ENCODE measurements at regions not wholly inside any gene's neighbourhood (a gene's known extent, or its start where the extent isn't known, plus 50 kb on each side); places are given as distances from the start of the nearest gene placed in this dataset.
"Not testable (repeated sequence)": the region's sequence is repeated elsewhere in the genome, so short reads cannot be mapped to it uniquely, and the experiment has no call there.

- no peak for DNase-seq
These were observed 347.5 kb upstream of the TNRC6C start for GRCh38 chr17:77610972-77611521.

DNA sequence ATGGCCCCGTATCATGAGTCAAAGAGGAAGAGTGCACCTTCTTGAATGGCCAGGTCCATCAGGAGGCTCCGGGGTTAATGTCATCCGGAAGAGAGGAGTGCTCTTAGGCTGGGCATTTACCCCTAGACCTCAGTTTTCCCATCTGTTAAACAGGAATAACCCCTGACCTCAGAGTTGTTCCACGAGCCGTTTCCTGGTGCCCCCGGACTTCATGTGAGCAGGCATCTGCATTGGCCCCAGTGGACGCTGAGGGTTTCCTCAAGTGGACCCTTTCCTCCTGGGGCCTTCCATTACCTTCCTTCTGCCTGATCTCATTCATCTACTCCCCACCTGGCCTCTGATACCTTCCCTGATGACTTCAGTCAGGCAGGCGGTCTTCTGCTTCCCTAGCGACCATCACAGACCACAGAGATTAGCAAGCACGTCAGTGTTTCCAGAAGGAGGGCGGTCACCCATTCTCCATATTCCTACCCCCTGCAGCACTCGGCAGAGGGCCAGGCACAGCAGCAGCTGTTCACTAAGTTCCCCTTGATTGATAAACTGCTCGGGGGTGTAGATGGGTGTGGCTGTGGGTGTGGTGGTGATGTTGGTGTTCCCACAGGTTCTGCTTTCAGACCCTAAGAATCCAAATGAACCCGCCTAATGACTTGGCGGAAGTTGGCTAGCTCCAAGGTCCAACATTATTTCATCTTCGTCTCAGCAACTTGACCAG lies 346.6 kb upstream of the TNRC6C start:
- DNase-seq: no peak

GRCh38 chr17:77613218-77613617 lies 345.3 kb upstream of the TNRC6C start:
- no peak for DNase-seq

GRCh38 chr17:77613627-77614026 lies 344.9 kb upstream of the TNRC6C start:
- DNase-seq: no peak

- DNase-seq: no peak
These were observed 342.7 kb upstream of the TNRC6C start for GRCh38 chr17:77615703-77616253.

- no peak for DNase-seq
These were observed 342.2 kb upstream of the TNRC6C start for GRCh38 chr17:77616254-77616731.

- DNase-seq: no peak
These were observed 341.0 kb upstream of the TNRC6C start for GRCh38 chr17:77617516-77617915.

DNA sequence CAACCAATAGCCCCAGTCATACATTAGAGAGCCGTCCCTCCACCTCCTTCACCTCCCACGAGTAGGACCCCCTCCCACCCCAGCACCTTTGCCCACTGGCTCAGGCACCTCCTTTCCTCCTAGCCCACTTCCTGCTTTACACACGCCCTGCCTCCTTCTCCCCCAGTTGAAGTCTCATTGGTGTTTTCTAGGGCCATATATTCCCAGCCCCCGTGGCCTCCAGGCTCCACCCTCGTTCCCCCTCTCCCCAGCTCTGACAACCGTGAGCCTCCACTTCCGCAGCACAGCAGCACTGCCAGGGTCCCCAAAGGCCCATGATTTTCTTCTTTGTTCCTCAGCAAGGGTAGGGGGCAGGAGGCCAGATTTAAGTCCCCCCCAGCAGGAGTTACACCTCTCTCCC lies 340.3 kb upstream of the TNRC6C start:
- DNase-seq: no peak

- no peak for DNase-seq
These were observed 339.8 kb upstream of the TNRC6C start for GRCh38 chr17:77618731-77619130.

GRCh38 chr17:77619326-77619725 lies 339.2 kb upstream of the TNRC6C start:
- DNase-seq: no peak

DNA sequence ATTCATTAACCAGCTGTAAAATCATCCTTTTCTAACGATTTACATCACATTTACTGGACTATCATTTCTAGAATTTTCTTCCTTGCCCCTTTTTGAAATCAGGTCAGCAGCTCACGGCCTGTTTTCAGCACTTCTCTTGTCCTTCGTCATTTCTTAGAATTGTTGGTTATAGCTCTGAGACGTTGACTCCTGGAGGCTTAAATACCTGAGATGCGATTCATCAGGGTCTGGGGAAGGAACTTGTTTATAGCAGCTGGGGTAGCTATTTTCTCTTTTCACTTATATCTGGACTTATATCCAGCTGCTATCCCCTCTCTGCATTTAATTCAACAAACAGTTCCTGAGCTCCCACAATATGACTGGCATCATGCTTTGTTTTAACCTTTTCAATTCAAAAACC lies 338.7 kb upstream of the TNRC6C start:
- no peak for DNase-seq

DNA sequence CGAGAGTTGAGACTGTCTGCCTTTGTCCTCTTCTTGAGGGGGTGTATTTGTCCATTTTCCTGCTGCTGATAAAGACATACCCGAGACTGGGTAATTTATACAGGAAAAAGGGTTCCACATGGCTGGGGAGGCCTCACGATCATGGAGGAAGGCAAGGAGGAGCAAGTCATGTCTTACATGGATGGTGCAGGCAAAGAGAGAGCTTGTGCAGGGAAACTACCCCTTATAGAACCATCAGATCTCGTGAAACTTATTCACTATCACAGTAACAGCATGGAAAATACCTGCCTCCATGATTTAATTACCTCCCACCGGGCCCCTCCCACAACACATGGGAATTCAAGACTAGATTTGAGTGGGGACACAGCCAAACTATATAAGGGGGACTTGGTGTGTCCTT lies 338.2 kb upstream of the TNRC6C start:
- DNase-seq: no peak

GRCh38 chr17:77622084-77622483 lies 336.4 kb upstream of the TNRC6C start:
- DNase-seq: not testable (repeated sequence)

DNA sequence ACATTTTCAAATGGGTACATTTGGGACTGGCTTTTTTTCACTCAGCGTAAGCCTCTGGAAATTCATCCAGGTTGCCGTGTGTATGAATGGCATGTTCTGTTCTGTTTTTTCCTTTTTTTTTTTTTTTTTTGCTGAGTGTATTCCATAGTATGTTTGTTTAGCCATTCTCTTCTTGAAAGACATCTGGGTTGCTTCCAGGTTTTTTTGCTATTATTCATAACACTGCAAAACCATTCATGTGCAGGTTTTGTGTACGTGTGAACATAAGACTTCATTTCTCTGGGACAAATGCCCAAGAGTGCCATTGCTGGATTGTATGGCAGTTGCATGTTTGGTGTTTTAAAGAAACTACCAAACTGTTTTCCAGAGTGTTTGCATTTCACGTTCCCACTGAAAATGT lies 335.9 kb upstream of the TNRC6C start:
- DNase-seq: no peak

GRCh38 chr17:77623321-77623720 lies 335.2 kb upstream of the TNRC6C start:
- DNase-seq: not testable (repeated sequence)

- DNase-seq: no peak
These were observed 330.5 kb upstream of the TNRC6C start for GRCh38 chr17:77628035-77628434.

- not testable (repeated sequence) for DNase-seq
These were observed 329.2 kb upstream of the TNRC6C start for GRCh38 chr17:77629284-77629683.

DNA sequence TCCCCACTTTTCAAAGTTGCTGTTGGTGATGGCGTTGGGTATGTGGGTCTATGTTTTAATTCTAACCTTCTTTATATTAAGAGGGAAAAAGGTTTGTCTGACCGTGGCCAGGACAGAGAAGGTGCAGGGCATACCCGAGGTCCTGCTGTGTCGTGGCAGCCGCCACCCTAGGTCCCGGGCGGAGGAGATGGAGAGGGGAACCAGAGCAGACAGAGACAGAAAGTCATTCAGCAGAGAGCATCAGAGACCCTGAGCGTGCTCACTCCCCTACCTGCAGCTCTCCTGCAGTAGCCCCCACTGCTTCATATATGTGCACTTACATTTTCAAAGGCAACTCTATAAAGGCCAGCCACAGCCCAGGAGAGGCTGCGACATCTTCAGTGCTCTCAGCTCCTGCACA lies 327.2 kb upstream of the TNRC6C start:
- DNase-seq: no peak

- no peak for DNase-seq
These were observed 325.9 kb upstream of the TNRC6C start for GRCh38 chr17:77632619-77633018.

- no peak for DNase-seq
These were observed 323.8 kb upstream of the TNRC6C start for GRCh38 chr17:77634710-77635109.

DNA sequence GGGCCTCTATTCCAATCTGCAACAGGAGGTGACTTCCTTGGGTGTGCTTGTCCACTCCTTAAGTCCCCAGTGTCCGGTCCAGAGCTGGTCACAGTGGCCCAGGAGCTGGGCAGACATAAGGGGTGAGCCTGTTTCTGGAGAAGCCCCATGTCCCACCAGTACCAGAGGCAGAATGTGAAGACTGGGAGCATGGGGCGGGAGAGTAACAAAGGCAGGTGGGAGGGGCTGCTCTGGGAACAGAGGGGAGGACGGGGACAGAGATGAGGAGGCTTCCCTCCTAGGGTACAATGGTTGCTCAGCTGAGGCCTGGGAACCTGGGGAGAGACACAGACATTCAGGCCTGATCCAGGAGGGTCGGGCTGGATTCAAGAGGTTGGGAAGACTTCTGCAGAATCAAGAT lies 323.3 kb upstream of the TNRC6C start:
- DNase-seq: no peak

DNA sequence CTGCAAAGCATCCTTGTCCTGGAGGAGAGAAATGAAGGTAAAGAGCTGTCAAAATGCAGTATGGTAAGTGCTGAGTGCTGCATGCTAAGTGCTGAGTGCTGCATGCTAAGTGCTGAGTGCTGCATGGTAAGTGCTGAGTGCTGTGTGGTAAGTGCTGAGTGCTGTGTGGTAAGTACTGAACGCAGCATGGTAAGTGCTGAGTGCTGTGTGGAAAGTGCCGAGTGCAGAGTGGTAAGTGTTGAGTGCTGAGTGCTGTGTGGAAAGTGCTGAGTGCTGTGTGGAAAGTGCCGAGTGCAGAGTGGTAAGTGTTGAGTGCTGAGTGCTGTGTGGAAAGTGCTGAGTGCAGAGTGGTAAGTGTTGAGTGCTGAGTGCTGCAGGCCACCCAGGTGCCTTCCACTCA lies 322.7 kb upstream of the TNRC6C start:
- not testable (repeated sequence) for DNase-seq

DNA sequence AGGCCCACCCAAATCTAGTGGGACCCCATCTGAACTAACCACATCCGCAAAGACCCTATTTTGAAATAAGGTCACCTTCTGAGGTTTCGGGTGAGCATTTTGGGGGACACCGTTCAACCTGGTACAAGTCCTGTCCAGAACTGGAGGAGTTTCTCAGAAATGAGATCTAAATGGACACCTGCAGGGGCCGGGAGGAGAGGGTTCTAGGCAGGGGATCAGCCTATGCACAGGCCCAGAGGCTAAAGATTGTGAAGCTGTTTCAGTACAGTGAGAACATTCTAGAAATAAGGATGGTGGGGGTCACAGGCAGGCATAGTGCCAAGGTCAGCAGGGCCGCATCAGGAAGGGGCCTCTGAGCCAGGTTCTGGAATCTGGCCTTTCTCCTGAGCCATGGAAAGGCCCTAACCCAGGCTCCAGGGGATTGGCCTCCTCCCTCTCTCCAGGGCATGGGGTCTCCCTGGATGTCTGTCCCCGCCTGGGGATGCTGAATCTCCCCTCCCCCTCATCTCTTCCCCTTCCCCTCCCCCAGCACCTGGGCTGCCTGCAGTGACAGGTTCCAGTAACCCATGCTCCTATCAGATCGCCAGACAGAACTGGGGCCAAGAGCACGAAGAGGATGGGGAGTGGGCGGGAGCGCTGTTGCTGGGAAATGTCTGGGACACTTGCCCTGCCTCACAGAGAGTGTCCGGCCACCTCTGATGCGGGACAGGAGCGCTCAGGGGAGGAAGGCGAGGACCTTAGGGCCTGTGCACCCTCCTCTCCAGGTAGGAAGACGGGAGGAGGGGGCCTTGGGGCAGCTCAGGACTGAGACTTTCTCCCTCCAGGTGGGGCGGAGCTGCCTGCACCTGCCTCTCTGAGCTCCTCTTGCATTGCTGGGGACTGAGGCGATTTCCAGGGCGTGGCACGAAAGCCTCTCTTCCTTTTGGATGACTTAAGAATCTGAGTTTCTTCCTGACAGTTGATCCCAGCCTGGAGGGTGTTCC lies 321.4 kb upstream of the TNRC6C start:
- no peak for DNase-seq
